SK-N-SH treated with all-trans-retinoic acid at 6 μM for 48 hours (cell line): ENCODE measurements at regions not wholly inside any gene's neighbourhood (a gene's known extent, or its start where the extent isn't known, plus 50 kb on each side); places are given as distances from the start of the nearest gene placed in this dataset.

ENCODE experiments used
- ARNTL ChIP-seq: fragments of 450-650 bp; formaldehyde crosslinking; IDR thresholded peaks from 2 replicates; pipeline ENCODE4 v1.5.0; 2020; ENCODE audit warnings: low read depth, mild to moderate bottlenecking, moderate library complexity, borderline replicate concordance
- CREB5 ChIP-seq: fragments of 250-450 bp; sonication (Bioruptor Pico); IDR thresholded peaks from 2 replicates; pipeline ENCODE4 v1.5.1; 2020; ENCODE audit warnings: low read depth, mild to moderate bottlenecking, moderate library complexity
- GLIS3 ChIP-seq: fragments of 250-450 bp; sonication (Bioruptor Pico); IDR thresholded peaks from 2 replicates; pipeline ENCODE4 v1.5.0; 2020; ENCODE audit warnings: mild to moderate bottlenecking, moderate library complexity
- ZC3H10 ChIP-seq: fragments of 250-450 bp; sonication (Bioruptor Pico); IDR thresholded peaks from 2 replicates; pipeline ENCODE4 v1.5.1; 2021; ENCODE audit warnings: mild to moderate bottlenecking, moderate library complexity

- TF ChIP-seq ZC3H10 (CRISPR knock-in tag) = no peak
- no peak for TF ChIP-seq CREB5 (CRISPR knock-in tag)
- TF ChIP-seq GLIS3 (CRISPR knock-in tag) = no peak
- no peak for TF ChIP-seq ARNTL
These were observed 69.1 kb upstream of the TARS1 start for GRCh38 chr5:33371660-33372059.
